HG02678 (cell line): ENCODE measurements at regions not wholly inside any gene's neighbourhood (a gene's known extent, or its start where the extent isn't known, plus 50 kb on each side); places are given as distances from the start of the nearest gene placed in this dataset.

Experiments
- ATAC-seq: cut with Tn5 transposase; IDR thresholded peaks from one replicate; pipeline ENCODE4 v1.9.1; 2021; ENCODE audit warnings: mild to moderate bottlenecking, moderate library complexity; ENCODE audit not compliant: unreplicated experiment

DNA sequence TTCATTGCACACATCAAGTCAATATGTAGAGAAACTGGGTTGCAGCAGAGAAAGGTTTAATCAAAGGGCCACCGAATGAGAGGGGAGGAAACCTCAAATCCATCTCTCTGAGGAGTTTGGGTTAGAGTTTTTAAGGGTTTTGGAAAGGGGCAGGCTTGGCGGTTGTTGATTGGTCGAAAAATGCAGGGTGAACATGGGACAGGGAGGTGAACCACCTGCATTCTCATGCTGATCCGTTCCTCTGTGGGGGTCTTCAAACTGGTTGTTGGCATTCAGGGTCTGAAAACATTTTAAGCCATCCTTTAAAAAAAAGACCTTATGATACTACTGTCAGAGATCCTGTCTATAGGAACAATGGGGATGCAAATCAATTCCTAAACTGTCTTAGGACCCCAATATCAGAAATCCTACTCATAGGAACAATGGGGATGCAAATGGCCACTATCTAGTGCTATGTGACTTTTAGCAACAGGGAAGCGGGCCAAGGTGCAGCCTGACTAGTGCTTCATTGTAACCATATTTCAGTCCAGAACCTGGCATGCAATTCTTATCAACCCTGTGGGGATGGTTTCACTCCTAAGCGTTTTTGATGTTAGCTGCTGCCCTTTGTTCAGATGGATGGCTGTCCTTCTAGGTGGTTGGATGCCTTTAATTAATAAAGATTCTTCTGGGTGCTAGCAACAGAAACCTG, 120.1 kb upstream of the MGAT5 start:
- ATAC-seq: no peak

DNA sequence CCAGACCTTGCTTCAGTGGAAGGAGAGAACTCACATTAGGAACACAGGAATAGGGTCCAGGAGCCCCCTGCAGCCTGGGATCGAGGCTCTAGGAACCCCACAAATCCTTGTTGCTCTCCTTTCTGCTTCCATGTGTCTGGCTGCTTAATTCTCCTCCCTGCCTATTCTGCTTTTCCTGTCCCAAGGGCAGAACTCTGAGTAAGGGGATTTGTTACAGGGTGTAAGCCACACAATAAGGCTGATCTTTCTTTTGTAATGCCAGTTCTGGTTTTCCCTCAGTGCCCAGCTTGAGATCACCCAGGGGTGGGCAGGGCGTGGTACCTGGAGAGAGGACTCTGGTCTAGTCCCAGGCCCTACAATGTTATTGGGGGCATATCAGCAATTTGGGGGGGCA, 119.6 kb upstream of the MGAT5 start:
- no peak for ATAC-seq

DNA sequence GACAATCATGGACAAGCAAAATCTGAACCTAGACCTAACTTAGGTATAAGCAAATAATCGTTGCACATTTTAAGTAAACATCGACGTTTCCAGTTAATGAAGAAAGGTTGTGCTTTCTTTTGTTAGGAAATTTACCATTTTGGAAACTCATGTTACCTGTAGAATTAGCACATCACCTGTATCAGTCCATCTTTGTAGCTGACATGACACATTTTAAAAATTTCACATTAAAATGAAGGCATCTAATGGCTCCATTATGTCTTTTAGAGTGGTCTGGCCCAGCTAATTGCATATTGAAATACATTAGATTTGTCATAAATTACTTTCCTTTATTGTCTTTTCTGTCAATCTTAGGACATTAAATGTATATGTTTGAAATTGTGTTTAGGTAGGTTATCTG, 119.0 kb upstream of the MGAT5 start:
- no peak for ATAC-seq

DNA sequence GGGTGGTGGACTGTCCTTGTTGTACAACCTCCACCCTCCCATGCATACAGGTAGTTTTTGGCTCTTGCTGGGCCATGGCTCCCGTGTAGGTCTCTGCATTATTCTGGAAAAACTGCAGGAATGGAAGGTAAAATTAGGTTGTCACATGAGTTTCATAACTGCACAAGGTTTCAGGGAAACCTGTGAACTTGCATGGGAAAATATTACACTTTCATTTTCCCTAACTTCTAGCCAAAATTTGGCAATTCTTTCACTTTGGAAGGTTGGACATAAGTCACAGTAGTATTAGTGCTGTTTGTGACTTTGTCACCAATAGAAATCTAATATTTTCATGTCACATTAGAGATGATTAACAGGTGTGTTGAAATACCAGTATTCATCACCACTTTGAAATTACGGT, 118.1 kb upstream of the MGAT5 start:
- no peak for ATAC-seq

DNA sequence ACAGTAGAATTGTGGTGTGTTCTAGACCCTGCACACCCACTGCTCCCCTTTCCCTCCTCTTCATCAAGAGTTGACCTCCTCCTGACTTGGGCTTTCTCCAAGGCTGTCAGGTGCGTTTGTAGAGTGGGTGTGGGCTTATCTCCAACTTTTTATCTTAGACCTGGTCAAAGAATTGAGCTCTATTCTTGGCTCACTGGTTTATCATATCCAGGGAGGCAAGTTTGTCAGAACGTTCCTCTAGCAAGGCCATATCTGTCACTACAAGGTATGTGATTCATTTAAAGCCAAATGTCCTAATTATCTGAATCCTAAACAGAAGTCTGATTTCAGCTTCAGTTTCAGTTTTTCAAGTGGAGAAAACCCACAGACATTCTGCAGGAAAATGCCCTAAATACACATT, 117.1 kb upstream of the MGAT5 start:
- ATAC-seq: no peak

DNA sequence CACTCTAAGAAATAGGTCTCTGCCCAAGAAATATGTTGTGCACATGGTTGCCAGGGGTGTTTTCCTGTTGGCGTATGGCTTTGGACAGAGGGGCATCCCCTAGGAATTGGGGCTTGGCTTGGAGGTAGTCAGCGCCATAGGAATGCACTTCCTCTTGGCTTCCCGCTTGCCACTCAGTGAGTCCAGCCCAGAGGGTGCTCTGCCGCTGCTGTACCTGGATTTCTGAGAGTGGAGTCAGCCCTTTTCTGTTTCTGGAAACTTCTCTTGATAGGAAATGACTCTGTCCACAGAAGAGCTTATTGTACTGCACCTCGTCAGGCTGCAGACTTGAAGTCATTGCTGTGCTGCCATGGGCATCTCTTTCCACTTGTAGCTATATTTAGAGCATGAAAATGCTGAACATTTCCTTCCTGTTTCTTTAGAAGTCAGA, 116.7 kb upstream of the MGAT5 start:
- no peak for ATAC-seq

DNA sequence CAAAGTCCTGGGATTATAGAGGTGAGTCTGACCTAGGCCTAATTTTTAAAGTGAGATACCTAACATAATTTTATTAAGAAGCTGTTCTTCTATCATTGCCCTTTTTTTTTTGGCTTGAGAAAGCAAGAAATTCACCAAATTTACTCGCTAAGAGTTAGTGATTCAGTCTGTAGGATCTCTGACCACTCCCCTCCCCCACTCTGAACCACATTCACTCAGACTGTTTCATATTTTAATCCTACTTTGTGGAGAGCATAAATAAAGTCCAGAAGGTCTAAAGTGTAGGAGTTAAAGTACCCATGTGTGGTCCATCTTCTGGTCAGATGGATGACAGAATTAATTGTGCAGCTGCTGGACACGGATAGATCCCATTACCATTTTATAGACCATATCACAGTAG, 115.8 kb upstream of the MGAT5 start:
- ATAC-seq: no peak

DNA sequence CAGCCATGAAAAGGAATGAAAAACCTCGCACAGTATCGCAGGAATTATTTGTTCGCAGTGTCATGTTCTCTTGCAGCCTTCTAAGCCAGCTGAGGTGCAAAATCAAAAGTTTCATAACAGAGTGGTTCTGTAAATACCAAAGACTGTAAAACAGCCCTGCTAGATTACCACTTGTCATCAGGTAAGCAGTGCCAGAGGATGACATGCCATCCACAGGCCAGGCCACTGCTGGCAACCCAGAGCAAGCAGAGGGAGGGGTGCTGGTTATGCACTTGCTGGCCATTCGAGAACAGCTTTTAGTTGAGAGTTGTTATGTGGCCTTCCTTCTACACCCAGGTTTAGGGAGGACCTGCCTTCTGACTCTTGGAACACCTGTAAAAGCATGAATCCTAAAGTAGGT, 114.3 kb upstream of the MGAT5 start:
- ATAC-seq: no peak

DNA sequence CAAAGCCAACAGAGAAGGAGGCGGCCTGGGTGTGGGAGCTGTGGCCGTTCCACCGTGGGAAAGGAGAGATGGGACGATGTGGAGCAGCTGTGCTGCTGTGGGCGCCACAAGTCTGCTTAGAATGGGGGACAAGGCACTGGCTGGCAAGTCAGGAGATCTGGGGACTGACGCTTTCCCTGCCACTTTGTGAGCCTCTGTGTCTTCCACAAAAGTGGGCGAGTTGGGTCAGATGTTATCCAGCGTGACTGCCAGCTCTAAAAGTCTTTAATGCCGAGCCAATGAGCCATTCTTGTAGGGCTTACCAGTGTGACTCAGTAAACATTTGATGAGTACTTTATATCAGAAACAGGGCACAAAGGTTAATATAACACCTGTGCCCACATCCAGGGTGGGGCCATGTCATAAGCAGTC, 113.6 kb upstream of the MGAT5 start:
- ATAC-seq: no peak

DNA sequence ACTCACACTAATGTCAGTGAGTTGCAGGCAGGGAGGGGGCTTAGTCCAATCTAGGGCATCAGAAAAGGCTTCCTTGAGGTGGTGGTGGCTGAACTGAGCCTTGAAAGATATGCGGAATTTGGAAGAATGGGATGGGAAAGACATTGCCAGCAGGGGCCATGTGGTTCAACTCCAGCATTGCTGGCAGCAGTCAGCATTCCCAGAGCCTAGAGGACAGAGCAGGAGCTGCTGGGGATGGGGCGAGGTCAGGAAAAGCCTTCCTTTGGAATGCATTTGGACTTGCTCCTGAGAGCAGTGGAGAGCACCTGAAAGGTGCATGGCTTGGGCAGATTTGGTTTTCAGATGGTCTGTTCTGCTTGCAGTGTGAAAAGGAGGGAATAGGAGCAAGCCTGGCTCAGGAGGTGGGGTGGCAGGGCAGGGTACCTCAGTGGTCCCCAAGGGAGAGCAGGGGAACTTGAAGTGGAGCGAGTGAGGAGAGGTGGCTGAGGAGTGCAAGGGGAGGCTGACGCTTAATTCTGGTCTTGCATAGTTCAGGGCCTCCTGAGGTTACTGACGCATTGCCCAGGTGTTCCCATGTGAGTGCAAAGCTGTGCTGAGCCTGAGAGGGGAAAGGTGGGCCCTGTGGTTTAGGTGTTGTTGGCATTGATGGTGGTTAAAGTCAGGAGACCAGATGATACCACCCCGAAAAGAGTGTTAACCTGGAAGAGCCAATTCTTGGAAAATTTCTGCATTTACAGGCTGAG, 112.1 kb upstream of the MGAT5 start:
- ATAC-seq: no peak

DNA sequence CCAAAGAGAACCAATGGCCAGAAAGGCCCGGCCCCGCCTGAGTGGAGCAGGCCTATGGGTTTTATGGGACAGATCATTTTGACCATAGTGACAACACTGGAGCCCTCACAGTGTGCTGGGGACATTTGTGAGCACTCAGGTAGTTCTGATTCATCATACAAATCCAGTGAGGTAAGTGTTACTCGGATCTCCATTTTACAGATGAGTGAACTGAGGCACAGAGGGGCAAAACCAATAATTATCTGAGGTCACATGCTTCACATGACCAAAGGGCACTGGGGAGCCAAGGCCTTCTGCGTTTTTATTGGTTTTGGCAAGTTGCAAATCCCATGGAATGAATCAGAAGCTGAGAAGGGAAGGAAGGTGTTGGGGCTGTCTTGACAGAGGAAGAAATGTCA, 111.5 kb upstream of the MGAT5 start:
- ATAC-seq: no peak

DNA sequence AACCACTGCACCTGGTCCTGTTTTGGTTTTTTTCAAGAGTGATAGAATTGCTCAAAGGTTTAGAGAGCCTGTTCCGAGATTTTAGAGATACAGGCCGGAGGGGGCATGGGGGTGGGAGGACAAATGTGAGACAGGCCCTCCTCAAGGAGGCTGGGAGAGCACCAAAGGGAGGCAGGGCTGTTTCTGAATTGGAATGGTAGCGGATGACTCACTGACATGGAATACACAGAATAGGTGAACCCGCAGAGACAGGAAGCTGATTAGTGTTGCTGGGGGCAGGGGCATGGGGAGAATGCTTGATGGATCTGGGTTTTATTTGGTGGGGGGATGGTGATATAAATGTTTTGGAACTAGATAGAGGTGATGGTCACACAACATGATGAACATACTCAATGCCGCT, 111.0 kb upstream of the MGAT5 start:
- no peak for ATAC-seq

DNA sequence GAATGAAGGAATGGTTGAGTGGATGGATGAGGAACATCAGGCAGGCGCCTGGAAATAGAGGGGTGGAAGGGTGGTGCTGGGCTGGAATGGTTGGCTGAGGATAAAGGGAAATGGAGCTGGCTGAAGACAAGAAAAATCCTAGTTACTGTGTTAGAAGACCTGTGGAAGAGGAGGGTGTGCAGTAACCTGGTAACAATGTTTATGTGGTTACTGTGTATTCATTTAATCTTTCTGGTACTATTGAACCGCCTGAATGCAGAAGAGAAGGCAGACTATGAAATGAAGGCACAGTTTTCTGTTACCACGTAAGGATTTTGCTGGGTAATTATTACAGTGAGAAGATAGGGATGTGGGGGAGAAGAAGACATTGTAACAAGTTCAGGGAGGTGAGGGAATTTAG, 110.3 kb upstream of the MGAT5 start:
- ATAC-seq: no peak

DNA sequence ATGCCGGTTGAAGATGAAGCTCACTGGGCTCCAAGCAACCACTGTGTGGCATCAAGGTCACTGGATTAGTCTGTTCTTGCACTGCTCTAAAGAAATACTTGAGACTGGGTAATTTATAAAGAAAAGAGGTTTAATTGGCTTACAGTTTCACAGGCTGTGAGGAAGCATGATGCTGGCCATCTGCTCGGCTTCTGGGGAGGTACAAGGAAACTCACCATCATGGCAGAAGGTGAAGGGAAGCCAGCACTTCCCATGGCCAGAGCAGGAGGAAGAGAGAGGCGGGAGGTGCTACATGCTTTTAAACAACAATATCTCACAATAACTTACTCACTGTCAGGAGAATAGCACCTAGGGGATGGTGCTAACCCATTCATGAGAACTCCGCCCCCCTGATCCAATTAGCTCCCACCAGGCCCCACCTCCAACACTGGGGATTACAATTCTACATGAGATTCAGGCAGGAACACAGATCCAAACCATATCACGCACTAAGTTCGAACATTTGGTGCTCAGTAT, 109.7 kb upstream of the MGAT5 start:
- no peak for ATAC-seq

DNA sequence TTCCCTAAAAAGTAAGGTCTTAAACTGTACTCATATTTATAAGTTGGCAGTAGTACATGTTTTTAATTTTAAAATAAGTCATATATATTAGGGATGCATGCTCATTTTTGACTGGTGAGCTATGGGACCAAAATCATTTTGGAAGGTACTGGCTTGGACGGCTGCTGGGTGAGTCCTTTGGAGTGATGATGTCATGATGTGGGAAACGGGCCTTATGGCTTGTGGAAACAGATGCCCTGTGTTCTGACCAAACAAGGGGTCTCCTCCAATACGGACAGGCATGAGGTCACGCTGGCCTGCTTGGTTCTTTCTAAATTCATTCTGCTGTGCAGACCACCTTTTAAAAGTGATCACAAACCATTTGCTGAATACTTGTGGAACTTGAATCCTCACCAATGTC, 109.2 kb upstream of the MGAT5 start:
- no peak for ATAC-seq

DNA sequence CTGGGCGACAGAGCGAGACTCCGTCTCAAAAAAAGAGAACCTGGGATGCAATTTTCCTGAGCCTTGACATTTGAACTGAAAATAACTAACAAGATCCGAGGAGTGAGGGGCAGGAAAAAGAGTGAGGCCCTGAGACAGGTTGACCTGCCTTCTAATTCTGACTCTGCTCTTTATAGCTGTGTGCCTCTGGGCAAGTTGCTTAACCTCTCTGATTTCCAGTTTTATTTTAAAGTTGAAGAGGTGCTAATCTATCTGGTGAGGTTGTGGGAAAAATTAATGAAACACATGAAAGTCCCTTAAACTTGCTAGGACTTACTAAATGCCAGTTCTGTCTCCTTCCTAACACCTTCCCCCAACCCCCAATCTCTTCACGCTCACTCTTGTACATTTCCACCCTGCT, 108.4 kb upstream of the MGAT5 start:
- no peak for ATAC-seq

DNA sequence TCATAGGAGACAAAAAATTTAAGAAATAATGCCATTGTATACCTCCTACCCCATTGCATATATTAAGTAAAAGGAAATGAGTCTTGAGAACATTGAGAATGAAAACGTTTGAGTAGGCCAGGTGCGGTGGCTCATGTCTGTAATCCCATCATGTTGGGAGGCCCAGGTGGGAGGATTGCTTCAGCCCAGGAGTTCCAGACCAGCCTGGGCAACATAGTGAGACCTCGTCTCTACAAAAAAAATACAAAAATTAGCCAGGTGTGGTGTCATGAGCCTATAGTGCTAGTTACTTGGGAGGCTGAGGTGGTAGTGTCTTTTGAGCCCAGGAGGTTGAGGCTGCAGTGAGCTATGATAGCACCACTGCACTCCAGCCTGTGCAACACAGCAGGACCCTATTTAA, 107.7 kb upstream of the MGAT5 start:
- ATAC-seq: no peak

DNA sequence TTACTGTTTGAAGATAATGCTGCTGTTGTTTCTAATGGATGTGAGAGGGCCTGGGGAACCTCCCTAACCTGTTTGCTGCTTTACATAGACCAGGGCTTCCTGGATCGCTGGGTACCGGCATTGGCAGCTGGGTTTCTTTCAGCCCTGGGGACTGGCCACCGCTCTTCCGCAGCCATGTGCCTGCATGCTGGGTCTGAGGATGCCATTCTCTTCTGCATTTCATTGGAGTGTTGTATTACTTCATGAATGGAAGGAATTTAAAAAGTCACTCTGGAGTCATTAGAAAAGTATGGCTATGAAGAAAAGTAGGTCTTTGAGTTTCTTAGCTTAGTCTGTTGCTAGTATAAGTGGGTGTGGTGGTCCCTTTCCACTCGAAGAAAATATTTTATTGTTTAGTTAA, 107.3 kb upstream of the MGAT5 start:
- no peak for ATAC-seq

DNA sequence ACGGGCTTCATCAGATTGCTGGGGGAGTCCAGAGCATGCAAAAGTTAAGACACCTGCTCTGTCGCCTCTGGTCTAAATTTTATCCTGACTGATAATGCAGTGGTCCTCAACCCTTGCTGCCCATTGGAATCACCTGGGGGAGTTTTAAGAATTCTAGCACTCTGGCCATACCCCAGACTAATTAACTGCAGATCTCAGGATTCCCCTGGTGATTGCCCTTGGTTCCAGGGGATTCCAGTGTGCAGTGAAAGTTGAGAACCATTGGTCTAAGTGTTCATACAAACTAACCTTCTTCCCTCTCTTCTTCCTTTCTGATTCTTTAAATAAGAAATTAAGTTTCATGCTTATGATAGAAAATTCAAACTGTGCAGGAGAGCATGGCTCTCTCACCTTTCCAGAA, 105.7 kb upstream of the MGAT5 start:
- ATAC-seq: no peak

DNA sequence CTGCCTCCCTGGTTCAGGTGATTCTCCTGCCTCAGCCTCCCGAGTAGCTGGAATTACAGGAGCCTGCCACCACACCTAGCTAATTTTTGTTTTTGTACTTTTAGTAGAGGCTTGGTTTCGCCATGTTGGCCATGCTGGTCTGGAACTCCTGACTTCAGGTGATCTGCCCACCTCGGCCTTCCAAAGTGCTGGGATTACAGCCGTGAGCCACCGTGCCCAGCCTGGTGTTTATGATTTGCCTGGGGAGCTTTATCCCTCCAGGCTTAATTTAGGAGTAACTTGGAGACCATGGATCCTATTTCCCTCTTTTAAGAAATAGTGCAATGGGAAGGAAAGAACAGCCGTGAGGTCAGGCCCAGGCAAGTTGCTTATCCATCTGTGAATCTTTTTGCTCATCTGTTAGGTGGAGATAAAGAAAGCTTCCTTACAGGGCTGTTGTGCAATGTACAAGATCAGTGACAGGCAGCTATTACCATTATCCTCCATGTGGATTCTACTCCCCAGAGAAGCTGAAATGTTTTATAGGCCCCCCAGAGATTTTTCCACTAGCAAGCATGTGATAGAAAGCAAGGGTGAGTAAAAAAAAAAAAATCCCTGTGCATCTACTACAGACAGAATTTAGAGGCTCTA, 104.9 kb upstream of the MGAT5 start:
- ATAC-seq: no peak

DNA sequence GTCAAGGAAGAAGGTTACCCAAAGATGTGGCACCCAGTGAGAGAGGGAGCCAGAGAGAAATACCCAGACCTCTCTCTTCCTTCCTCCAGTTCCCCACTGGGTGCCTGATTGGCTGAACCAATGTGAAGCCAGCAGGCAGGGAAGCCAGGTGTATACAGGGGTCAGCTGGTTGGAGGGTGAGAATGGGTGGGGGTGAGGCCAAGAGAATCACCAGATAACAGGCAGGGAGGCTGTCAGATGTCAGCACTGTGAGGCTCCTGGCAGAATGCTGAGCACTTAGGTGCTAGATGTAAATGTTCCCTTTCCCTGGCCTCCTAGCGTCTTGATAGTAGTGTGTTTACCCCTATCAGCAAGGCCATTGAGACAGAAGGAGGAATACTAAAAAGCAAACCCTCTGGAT, 104.0 kb upstream of the MGAT5 start:
- ATAC-seq: no peak

DNA sequence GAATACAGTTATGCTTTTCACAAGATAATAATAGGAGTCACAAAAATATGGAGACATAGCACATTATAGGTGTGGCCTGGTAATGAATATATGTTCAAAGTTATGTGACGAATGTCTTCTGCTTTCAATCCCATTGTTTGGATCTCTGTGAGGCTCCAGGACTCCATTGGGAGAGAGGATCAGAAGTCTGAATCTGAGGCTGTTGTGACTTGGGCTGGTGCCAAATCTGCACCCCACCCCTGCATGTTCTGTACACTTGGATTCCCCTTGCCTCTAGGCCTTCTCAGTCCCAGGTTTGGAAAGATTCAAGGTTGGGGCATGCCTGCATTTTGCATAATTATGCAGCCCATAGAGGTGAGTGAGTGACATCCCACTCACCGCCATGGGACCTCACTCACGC, 103.1 kb upstream of the MGAT5 start:
- no peak for ATAC-seq
